HG02884 (cell line): ENCODE measurements at regions not wholly inside any gene's neighbourhood (a gene's known extent, or its start where the extent isn't known, plus 50 kb on each side); places are given as distances from the start of the nearest gene placed in this dataset.

Source experiments
- ATAC-seq: cut with Tn5 transposase; IDR thresholded peaks from one replicate; pipeline ENCODE4 v1.9.1; 2021; ENCODE audit warnings: mild to moderate bottlenecking, moderate library complexity; ENCODE audit not compliant: unreplicated experiment

- ATAC-seq: no peak
Measured at GRCh38 chr6:63371104-63371715, 51.4 kb upstream of the LGSN start.

- ATAC-seq: no peak
Measured at GRCh38 chr6:63372951-63373533, 53.3 kb upstream of the LGSN start.

GRCh38 chr6:63389191-63389844 is 69.5 kb upstream of the LGSN start:
- no peak for ATAC-seq

GRCh38 chr6:63391203-63391970 is 71.6 kb upstream of the LGSN start:
- ATAC-seq: no peak

- no peak for ATAC-seq
Measured at GRCh38 chr6:63392092-63392724, 72.4 kb upstream of the LGSN start.

GRCh38 chr6:63394656-63395308 is 75.0 kb upstream of the LGSN start:
- no peak for ATAC-seq

GRCh38 chr6:63395381-63395780 is 75.6 kb upstream of the LGSN start:
- no peak for ATAC-seq

- ATAC-seq: no peak
Measured at GRCh38 chr6:63403725-63404124, 83.9 kb upstream of the LGSN start.

- no peak for ATAC-seq
Measured at GRCh38 chr6:63410435-63411426, 90.9 kb upstream of the LGSN start.

- ATAC-seq: no peak
Measured at GRCh38 chr6:63415286-63415685, 95.5 kb upstream of the LGSN start.

GRCh38 chr6:63418741-63419140 is 99.0 kb upstream of the LGSN start:
- ATAC-seq: no peak

- no peak for ATAC-seq
Measured at GRCh38 chr6:63424636-63425035, 104.9 kb upstream of the LGSN start.

- no peak for ATAC-seq
Measured at GRCh38 chr6:63425493-63425892, 105.7 kb upstream of the LGSN start.

GRCh38 chr6:63426844-63427243 is 107.1 kb upstream of the LGSN start:
- ATAC-seq: no peak

- no peak for ATAC-seq
Measured at GRCh38 chr6:63427951-63428350, 108.2 kb upstream of the LGSN start.

GRCh38 chr6:63430985-63431519 is 111.3 kb upstream of the LGSN start:
- no peak for ATAC-seq

- ATAC-seq: no peak
Measured at GRCh38 chr6:63434943-63435342, 115.2 kb upstream of the LGSN start.

GRCh38 chr6:63436356-63436755 is 116.6 kb upstream of the LGSN start:
- no peak for ATAC-seq

GRCh38 chr6:63437058-63437457 is 117.3 kb upstream of the LGSN start:
- no peak for ATAC-seq
